Tibial nerve (tissue), 4 donors: ENCODE measurements at regions not wholly inside any gene's neighbourhood (a gene's known extent, or its start where the extent isn't known, plus 50 kb on each side); places are given as distances from the start of the nearest gene placed in this dataset.

ENCODE experiments used
- EP300 ChIP-seq, 2 donors: sonication (generic); formaldehyde crosslinking; IDR thresholded peaks; one replicate each; pipeline ENCODE4 v1.6.1; 2017; ENCODE audit warnings: antibody characterized with exemption in 2 of 2, mild to moderate bottlenecking in 1 of 2
- POLR2A ChIP-seq, 2 donors: fragments of 450-650 bp; IDR thresholded peaks; one replicate each; pipeline ENCODE4 v1.6.1; 2017; ENCODE audit warnings: antibody characterized with exemption in 2 of 2, mild to moderate bottlenecking in 2 of 2, moderate library complexity in 2 of 2
- TF ChIP-seq, protein P1 (sequence below), 5 experiments: fragments of 200-600 bp in 3 of 5; fragments of 450-650 bp in 2 of 5; sonication (generic) in 3 of 5; IDR thresholded peaks; one replicate each; pipeline ENCODE4 v1.5.1; 2016 to 2019; ENCODE audit warnings: antibody characterized with exemption in 5 of 5, mild to moderate bottlenecking in 3 of 5, moderate library complexity in 2 of 5

DNA sequence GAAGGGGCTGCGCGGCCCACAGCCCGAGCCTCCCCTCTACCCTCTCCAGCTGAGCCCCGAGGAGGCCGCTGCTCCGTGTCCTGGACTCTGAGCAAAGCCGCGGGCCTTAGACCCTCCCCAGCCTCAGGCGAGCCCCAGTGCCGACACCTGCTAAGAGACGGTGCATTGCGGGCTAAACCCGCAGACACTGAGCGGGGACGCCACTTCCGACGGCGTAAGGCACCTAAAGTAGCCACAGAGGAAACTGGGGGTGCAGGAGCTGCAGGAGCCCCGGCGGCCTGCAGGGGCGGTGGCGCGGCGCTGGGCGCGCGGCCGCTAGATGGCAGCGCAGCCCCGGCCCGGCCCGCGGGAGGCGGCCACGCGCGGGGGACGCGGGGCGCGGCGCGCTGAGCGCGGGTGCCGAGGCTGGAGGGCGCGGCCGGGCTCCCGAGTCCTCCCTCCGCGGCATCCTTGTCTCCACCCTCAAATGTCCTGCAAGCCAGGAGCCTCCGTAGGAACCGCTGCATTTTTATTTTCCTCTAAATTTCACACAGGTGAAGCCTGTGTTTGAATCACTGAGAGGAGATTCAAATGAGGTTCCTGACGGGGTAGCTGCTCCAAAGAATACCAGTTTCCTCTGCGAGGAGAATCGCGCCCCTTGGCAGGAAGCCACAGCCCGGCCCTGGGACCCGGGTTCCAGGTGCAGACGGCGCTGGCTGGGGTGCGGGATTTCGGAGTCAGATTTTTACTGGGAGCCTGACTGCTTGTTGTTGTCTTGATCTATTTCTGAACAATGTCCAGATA lies 650.5 kb downstream of the GALR1 start:
- TF ChIP-seq, protein P1, sequence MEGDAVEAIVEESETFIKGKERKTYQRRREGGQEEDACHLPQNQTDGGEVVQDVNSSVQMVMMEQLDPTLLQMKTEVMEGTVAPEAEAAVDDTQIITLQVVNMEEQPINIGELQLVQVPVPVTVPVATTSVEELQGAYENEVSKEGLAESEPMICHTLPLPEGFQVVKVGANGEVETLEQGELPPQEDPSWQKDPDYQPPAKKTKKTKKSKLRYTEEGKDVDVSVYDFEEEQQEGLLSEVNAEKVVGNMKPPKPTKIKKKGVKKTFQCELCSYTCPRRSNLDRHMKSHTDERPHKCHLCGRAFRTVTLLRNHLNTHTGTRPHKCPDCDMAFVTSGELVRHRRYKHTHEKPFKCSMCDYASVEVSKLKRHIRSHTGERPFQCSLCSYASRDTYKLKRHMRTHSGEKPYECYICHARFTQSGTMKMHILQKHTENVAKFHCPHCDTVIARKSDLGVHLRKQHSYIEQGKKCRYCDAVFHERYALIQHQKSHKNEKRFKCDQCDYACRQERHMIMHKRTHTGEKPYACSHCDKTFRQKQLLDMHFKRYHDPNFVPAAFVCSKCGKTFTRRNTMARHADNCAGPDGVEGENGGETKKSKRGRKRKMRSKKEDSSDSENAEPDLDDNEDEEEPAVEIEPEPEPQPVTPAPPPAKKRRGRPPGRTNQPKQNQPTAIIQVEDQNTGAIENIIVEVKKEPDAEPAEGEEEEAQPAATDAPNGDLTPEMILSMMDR (IDR thresholded peaks at IDR 0.05): peak; percentile 64 to 94 (median 84)
- TF ChIP-seq POLR2A (IDR thresholded peaks at IDR 0.05) (no peak), EP300 (IDR thresholded peaks at IDR 0.05) (no peak)
